IPS-NIHi7 (cell line): ENCODE measurements at regions not wholly inside any gene's neighbourhood (a gene's known extent, or its start where the extent isn't known, plus 50 kb on each side); places are given as distances from the start of the nearest gene placed in this dataset.

Source experiments
- DNase-seq: peaks from one replicate; pipeline ENCODE4 v3.0.0; 2012; ENCODE audit warnings: mixed read lengths; ENCODE audit errors: extremely low spot score

DNA sequence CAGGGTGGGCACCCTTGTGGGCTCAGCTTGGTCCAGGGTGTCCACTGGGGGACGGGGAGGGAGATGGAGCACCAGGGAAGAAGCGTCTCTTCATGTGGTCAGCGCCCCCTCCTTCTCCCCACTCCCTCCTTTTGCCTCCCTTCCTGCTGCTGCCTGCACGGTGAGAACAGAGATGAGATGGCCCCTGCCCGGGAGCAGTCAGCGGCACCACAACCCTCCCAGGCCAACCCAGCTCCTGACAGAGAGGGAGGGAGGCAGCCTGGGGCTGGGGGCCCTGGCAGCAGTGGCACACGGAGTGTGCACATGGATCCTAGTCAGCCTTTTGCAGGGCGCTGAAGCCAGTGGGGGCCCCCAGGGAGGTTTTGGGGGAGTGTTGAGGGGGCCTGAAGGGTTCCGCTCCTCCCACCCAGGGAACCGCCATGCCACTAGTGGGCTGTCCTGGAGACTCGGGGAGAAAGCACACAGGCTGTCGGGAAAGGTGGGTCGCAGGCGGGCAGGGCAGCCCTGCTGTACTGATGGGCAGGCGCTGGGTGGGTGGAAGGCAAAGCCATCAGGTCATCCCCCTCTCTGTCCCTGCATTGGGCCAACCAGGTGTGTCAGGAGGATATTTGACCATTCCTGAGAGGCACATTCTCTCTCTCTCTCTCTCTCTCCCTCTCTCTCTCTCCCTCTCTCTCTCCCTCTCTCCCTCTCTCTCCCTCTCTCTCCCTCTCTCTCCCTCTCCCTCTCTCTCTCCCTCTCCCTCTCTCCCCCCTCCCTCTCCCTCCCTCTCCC is 94.3 kb upstream of the BHLHE23 start:
- DNase-seq: no peak

DNA sequence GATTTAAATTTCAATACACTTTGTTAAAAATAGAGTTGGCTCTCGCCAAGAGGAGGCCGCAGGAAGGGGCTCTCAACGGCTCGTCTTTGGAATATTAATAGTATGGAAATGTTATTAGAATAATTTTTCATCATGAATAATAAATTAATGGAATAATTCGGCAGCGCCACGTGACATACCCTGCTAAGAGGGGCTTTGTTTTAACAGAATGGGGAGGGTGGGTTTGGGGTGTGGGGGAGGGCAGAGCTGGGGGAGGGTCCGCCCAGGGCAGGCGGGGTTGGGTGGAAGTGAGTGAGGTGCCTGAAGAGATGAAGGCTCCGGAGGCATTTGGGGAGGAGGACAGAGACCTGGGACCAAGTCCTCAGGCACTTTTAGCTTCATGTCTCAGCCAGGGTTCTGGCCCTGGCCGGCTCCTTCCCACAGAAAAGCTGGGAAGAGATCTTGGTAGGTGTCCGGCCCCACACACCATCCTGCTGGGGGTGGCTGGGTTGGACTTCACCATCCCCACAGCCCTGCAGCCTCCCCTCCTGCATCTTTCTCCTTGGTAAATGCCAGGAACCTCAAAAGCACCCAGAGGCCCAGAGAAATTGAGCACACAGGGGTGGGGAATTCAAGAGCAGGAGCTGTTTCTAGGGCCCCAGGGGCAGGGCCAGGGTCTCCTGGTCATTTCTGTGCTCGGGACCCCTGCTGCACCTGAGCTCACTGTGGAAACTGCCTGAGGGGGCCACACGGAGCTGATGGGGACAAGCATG is 93.6 kb upstream of the BHLHE23 start:
- DNase-seq: no peak

DNA sequence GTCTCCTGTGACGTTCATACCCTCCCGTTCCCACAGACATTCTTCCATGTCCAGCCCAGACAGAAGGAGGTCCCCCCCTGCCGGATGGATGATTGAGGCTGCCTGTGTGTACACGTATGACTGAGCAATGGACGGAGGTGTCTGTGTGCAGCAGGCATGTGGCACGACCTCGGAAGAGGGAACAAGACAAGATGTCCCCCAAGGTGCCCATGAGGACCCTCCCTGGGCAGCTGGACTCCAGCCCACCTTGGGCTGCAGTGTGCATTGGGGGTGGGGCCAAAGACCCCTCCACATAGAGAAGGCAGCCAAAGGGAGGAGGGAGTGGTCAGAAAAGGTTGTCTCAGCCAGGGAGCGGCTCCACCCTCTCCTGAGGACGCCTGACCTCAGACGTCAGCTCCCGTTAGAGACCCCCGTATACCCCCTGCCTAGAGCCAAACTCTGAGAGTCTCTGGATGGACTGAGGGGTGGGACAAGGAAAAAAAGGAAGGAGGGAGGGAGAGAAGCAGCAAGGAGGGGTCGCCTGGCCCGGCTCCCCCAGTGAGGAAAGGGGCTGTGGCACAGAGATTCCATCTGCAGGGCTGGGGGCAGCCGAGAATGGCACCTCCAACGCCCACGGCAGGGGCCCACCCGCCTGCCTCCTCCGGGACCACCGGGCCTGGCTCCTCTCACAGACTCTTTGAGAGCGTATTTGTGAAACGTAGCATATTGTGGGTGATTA is 92.9 kb upstream of the BHLHE23 start:
- DNase-seq: no peak

DNA sequence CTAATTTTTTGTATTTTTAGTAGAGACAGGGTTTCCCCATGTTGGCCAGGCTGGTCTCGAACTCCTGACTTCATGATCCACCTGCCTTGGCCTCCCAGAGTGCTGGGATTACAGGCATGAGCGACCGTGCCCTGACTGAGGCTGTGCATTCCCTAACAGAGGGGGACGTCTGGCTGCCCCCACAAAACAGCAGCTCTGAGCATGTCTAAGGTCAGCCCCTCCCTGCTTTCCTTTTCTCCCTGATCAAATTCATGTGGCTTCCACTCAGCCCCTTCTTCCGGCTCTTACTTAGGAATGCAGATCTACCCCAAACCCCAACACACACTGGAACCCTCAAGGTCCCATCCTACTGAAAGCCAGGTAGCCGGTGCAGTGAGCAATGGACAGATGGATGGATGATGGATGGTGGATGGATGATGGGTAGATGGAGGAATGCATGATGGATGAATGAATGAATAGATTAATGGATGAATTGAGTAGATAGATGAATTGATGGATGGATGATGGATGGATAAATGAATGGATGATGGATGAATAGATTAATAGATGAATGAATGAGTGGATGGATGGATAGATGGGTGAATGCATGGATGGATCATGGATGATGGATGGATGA is 91.5 kb upstream of the BHLHE23 start:
- DNase-seq: no peak

DNA sequence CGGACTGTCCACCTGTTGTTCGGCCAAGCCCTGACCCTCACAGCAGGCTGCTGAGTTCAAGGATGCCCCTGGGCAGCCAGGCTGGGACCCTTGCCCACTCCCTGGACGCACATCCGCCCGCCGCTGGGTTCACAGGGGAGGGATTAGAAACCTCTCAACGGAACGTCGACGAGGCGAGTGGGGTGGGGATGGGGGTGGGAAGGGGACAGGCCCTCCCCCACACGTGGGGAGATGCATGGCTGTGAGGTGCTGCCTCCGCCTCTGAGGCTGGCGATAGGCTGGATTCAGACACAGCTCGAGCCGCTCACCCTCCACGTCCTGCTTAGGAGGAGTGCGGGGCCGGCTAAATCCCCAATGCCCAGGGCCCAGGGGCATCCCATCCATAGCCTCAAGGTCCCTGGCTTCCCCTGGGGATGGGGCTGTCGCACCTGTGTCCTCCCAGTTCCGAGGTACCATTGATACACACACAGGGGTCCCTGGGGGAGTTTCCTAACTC is 90.6 kb upstream of the BHLHE23 start:
- no peak for DNase-seq

DNA sequence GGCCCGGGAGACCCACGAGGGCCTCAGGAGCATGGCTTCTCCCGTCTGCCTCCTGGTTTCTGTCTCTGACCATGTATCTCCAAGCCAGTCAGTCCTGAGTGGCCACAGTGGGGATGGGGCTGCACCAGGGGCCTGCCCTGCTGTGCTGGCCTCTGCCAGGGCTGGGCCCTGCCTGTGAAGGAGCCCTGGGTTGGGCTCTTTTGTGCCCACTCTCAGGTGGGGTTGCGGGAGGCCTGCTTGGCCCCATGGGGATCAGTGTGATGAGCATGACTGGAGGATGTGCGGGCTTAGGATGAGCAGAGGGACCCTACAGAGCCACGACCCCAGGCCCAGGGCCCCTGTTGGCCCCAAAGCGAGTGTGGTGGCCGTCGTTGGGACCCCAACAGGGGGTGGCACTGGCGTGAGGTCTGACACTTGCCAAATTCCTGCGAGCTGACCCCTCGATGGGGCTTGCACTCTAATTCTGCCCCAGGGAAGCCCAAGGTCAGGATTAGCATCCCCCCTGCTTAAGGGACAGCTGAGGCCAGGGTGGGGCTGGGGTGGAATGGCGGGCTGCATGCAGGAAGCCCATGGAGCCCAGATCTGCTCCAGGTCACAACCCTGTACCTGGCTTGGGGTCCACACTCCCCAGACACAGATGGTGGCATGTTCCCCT is 90.0 kb upstream of the BHLHE23 start:
- DNase-seq: no peak

DNA sequence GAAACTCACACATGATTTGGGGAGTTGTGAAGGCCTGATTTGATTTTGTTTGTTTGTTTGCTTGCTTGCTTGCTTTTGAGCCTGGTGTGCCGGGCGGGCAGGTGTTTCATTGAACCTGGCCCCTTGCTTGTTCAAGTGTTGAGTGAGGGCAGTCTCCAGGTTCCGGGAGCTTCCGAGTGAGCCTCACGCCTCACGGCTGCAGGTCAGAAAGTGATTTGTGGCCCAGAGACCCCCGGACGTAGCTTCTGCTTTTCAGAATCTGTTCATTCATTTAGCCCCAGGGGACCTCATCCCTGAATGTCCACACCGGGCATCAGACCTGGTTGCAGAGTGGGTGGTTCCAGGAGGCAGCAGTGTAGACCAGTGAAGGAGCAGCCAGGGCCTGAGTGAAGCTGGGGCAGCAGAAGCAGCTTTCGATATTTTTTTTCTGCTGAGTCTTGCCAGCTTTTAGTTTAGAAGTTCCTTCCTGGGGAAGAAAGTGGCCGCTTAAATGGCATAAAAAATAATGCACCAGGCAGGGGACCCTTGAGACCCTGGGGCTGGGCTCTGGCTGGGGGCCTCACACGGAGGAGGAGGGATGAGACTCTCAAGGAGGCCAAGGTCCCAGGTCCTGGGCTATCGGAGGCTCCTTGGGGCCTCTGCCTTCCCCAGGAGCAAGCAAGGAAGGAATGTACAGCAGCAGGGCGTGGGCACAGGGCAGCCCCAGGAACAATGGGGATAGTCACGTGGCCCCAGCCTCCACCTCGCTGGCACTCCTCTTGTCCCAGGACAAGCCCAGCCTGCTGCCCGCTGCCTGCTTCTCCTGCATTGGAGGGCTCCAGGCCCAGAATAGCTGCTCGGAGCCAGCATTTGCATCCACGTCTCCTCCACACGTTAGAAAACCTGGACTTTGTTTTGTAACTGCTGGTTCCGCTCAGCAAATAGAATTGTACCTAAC is 89.2 kb upstream of the BHLHE23 start:
- no peak for DNase-seq

DNA sequence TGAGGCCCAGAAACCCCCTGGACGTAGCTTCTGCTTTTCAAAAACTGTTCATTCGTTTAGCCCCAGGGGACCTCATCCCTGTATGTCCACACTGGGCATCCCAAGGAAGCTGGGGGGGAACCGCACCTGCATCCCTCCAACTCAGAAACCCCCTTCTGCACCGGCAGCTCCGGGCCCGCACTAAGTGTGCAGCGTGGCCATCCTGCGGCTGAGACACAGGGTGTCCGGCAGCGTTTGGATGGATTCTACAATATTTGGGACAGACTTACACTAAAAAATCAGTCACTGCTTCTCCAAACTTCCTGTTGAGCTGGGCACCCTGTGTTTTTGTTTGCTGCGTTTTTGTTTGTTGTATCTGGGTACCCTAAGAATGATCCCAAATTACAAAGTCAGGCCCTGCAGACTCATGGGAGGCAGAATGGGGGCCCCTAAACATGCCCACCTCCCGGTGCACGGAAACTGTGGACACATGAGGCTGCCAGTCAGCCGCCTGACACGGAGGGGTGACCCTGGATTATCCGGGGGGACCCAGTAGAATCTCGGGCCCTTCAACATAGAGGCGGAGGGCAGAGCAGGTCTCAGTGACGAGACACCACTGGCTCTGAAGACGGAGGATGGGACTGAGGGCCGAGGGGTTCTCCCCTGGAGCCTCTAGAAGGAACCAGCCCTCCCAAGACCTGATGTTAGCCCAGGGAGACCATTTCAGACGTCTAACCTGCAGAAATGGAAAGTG is 88.2 kb upstream of the BHLHE23 start:
- no peak for DNase-seq

DNA sequence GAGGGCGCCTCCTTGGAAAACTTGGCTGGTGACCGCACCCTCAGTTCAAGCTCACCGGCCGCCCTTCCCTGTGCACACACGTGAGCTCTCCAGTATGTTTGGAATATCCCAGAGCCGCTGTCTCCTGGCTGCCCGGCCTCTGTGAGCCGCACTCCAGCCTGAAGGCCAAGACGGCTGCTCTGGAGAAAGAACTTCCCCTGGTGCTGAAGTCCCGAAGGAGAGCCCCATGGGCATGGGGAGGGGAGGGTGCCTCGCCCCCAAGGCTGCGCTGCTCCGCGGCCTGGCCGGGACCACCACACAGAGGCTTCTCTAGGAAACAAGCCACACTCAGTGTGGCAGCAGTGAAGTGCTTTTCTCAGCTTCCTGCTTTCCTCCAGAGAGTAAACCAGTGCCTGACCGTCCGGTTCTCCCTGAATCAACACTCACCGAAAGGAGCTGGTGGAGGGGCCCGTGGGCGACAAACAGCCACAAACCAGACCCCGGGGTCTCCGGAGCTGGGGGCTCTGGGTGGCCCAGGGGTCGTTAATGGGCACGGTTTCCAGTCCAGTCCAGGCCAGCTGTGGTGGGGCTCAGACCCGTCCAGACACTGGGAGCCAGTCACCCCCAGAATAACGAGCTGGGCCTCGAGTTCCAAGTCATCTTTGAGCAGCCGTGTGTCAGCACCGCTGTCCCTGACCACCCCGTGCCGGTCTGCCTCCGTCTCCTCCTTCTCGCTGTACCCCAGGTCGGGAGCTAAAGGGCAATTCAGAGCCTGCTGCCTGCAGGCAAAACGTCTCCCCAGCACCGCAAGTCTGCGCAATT is 87.4 kb upstream of the BHLHE23 start:
- DNase-seq: no peak

DNA sequence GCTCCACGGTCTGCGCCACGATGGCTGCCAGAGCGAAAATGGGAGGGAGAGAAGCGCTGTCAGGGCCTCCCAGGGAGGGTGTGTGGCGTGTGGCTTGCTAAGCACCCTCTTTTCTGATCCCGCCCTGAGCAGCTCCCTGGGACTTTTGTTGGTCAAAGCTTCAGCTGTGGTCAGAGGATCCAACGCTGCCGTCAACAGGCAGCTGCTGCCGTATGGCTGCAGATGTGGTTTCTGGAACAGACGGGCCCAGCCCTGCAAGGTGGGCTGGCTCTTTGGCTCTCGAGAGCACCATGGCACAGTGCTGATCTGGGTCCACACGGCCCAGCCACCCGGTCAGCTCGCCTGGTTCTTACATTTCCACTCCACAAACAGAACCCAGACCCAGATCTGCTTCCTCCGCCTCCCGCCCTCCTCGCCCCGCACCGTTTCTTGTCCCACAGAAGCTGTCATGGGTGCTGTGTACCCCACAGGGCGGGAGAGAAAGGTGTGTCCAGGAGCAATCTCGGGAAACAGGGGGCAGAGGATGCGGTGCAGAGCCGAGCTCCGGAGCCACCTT is 86.0 kb upstream of the BHLHE23 start:
- no peak for DNase-seq

DNA sequence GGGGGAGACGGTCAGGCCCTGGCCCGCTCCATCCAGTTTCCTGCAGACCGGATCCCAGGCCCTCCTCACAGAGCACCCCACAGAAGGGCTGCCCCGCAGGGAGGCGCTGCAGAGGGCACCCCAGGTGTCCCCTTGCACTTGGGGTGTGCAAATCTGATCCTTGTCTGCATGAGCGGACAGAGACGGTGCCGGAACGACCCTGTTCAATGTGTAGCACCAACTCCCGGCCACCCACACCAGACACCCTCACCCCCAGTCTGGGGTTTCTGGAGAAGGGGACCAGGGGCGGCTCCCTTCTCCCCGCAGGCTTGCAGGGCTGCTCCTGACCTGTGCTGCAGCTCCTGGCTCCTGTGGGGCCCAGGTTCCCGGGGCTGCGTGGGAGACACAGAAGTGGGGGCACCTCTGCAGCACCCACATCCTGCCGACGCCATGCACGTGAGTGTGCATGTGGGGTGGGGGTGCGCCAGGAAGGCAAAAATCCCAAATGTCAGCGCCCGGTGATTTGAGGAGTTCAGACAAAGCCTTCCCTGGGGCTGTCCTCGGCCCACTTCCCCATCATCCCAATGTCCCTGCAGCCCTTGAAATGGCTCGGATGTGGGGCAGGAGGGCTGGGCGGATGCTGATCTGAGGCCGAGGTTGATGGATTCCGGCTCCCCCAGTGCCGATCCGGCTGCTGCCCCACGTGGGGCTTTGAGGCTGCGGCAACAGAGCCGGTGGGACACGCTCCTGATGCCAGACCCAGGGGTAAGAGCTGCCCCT is 85.3 kb upstream of the BHLHE23 start:
- no peak for DNase-seq

DNA sequence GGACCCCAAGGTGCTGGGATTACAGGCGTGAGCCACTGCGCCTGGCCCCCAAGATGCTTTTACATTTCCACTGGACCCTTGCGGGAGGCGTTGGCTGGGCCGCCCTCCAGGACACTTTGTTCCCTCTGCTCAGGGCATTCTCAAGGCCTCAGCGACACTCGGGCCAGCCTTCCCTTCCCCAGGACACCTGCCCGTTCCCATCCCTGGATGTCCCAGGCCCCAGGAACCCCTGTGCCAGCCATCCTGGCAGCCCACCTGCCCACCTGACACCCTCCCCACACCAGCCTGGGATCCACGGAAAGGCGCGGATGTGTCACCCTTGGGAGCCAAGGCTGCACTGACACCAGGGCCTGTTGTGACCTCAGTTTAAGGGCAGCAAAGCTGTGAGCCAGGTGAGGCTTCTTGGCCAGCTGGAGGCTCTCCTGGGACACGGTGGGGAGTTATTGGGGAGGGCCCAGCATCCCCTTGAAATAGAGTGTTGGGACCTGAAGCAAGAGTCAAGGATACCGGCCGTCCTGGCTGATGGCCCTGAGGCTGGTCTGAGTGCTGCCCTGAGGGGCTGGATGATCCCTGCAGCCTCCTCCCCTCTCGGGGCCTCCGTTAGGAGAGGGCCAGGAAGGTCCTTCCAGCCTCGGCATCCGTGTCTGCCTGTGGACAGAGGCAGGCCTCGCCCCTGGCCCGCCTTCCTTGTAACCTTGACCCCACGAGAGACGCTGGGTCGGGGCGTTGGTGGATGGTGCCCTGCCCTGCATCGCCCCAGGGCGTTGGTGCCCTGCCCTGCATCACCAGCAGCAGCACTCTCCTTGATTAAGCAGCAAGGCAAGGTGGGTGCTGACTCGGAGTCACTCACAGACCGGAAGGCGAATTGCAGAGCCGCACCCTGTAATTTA is 84.2 kb upstream of the BHLHE23 start:
- no peak for DNase-seq

DNA sequence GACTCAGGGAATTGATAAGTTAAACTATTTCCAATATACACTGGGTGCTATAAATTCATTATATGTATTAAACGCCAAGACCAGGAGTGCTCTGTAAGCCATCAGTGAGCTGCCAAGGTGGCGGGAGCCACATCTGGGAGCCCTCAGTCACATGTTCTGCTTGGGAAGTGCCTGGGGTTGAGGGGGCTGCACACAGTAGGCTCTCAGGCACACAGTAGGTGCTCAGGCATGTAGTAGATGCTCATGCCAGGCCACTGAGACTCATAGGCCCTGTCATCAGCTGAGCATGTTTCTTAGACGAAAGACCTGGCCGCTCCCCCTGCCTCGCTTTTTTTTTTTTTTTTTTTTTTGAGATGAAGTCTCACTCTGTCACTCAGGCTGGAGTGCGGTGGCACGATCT is 83.3 kb upstream of the BHLHE23 start:
- no peak for DNase-seq

DNA sequence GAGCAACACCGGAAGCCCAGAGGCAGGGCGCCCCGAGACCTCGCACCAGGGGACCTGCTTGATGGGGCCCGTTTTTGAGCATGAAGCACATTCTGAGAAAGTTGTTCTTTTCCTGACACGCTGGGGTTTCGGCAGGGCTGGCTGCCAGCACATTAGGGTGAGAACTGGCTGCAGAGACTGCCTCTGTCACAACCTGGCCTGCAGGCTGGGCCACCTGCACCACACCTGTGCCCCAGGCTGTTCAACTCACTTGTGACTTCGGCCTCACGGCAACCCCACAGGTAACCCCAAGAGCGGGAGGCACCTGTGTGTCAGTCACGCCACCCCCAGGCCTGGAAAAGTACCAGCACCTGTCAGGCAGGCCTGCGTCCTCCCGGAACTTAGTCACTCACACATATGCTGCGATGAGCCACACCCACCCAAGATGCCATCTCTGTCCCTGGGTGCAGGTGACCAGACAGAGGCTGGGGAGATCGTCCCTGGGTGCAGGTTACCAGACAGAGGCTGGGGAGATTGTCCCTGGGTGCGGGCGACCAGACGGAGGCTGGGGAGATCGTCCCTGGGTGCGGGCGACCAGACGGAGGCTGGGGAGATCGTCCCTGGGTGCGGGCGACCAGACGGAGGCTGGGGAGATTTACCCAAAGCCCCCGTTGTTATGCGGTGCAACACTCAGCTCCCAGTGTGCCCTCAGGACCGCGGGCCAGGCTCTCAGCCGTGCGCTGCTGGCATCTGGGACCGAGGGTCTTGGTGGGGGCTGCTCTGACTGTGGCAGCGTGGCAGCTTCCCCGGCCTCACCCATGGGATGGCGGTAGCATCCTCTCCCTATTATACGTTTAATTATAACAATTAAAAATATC is 82.5 kb upstream of the BHLHE23 start:
- DNase-seq: no peak

DNA sequence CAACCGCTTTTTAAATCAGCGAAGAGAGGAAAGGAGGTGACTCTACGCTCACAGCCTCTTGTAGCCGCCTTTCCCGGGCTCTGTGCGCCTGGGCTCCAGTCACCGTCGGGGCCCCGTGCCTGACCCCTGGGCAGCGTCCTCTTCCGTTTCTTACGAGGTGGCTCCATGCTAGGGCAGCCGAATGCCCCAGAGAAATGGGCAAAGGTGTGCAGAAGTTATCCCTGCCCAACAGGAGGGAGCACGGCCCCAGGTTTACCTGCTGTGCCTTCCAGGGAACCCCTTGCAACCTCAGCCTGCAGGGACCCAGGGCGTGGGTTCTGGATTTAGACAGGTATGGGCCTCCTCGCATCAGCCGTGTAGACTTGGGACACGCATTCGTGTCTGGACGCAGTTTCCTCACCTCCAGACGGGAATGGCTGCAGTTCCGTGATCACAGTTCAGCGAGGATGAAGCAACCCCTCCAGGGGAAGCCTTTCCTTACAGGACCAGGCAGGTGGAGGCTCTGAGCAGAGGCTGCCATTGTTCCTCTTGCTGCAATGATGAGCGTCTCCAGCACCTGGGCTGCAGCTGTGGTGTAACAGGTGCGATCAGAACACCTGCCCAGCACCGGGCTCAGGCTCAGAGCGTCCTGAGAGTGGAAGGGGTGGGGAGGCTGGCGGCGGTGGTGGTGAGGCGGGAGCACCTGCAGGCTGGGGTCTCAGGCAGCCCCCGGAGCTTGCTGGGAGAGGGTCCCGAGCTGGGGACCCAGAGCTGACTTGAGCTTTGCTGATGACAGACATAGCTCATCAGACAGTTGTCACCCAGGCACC is 81.3 kb upstream of the BHLHE23 start:
- DNase-seq: no peak
